Type B pancreatic cell (in vitro differentiated cells): ENCODE measurements at regions not wholly inside any gene's neighbourhood (a gene's known extent, or its start where the extent isn't known, plus 50 kb on each side); places are given as distances from the start of the nearest gene placed in this dataset.
"Not testable (repeated sequence)": the region's sequence is repeated elsewhere in the genome, so short reads cannot be mapped to it uniquely, and the experiment has no call there.

Experiments
- DNase-seq: peaks from one replicate; pipeline ENCODE4 v3.0.0; 2021; ENCODE audit warnings: mixed read lengths; ENCODE audit not compliant: unreplicated experiment; ENCODE audit errors: extremely low spot score
- H3K27ac Mint-ChIP-seq: 2 replicates; pipeline ENCODE4 v1.8.0; 2021; ENCODE audit warnings: mild to moderate bottlenecking, mixed read lengths
- H3K27me3 Mint-ChIP-seq: 2 replicates; pipeline ENCODE4 v1.8.0; 2021; ENCODE audit warnings: mixed read lengths
- H3K36me3 Mint-ChIP-seq: 2 replicates; pipeline ENCODE4 v1.8.0; 2021; ENCODE audit warnings: mixed read lengths
- H3K4me1 Mint-ChIP-seq: one replicate; pipeline ENCODE4 v1.8.0; 2021; ENCODE audit warnings: mixed read lengths; ENCODE audit not compliant: unreplicated experiment
- H3K4me3 Mint-ChIP-seq: 2 replicates; pipeline ENCODE4 v1.8.0; 2021; ENCODE audit warnings: mild to moderate bottlenecking, mixed read lengths
- H3K9me3 Mint-ChIP-seq: 2 replicates; pipeline ENCODE4 v1.8.0; 2021; ENCODE audit warnings: mixed read lengths
- CTCF ChIP-seq: fragments of 200-600 bp; sonication (generic); conservative IDR thresholded peaks from 2 replicates; pipeline ENCODE4 v1.5.0; 2021; ENCODE audit warnings: antibody characterized with exemption, mild to moderate bottlenecking

DNA sequence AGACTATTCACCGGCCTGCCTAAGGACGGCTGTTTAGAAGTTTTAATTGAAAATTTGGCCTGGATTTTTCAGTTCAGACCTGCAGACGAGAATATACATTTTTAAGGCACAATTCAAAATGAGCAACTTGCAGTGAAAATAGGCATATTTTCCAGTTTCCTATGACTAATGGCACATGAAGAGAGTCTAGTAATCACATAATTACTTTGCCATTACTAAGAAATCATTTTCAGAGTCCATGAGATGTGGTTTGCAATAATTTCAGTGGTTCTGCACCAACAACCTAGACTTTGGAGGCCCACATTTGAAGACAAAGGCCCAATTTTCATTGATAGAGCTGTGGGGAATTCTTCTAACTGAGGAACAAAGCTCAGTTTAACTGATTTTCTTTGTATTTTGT lies 205.3 kb downstream of the SOX2 start:
- Mint-ChIP-seq H3K36me3 (no peaks in the 10 kb centered on the region), H3K27ac (no peak overlapping the region), H3K27me3 (no peaks in the 10 kb centered on the region), H3K4me1 (peaks cover 15% of the 10 kb centered on the region), H3K9me3 (no peaks in the 10 kb centered on the region), H3K4me3 (no peak overlapping the region)
- no peak for DNase-seq
- TF ChIP-seq CTCF = no peak

GRCh38 chr3:181919375-181919774 lies 207.7 kb downstream of the SOX2 start:
- Mint-ChIP-seq H3K36me3 (no peaks in the 10 kb centered on the region), H3K27me3 (no peaks in the 10 kb centered on the region), H3K27ac (no peak overlapping the region), H3K4me3 (no peak overlapping the region), H3K4me1 (peaks cover 15% of the 10 kb centered on the region), H3K9me3 (no peaks in the 10 kb centered on the region)
- no peak for TF ChIP-seq CTCF
- no peak for DNase-seq

DNA sequence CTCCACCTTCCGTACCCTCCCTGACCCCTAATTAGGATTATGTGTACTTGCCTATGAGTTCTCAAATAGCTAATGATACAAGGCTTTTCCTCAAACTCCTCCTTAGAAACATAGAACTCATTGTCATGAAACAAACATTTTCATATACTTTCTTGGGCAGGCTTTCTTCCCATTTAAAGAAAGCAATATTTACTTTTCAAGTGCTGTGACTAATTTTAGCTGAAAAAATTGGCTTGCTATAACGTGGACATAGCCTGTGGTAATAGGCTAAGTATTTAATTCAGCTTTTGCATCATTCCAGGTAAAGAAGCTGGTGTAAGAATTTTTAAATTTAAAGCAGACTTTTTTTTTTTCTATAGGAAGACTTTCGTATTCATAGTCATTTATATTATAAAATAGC lies 208.7 kb downstream of the SOX2 start:
- no peak overlapping the region for H3K27ac Mint-ChIP-seq
- no peaks in the 10 kb centered on the region for H3K36me3 Mint-ChIP-seq
- DNase-seq = no peak
- TF ChIP-seq CTCF = no peak
- H3K27me3 Mint-ChIP-seq = no peaks in the 10 kb centered on the region
- peaks cover 11% of the 10 kb centered on the region for H3K4me1 Mint-ChIP-seq
- H3K9me3 Mint-ChIP-seq = no peaks in the 10 kb centered on the region
- H3K4me3 Mint-ChIP-seq = no peak overlapping the region

- no peaks in the 10 kb centered on the region for H3K36me3 Mint-ChIP-seq
- peaks cover 6% of the 10 kb centered on the region for H3K4me1 Mint-ChIP-seq
- no peak overlapping the region for H3K4me3 Mint-ChIP-seq
- H3K9me3 Mint-ChIP-seq = no peaks in the 10 kb centered on the region
- TF ChIP-seq CTCF = no peak
- no peak overlapping the region for H3K27ac Mint-ChIP-seq
- no peak for DNase-seq
- no peaks in the 10 kb centered on the region for H3K27me3 Mint-ChIP-seq
These were observed 209.5 kb downstream of the SOX2 start for GRCh38 chr3:181921220-181921619.

GRCh38 chr3:181925841-181926240 lies 214.1 kb downstream of the SOX2 start:
- H3K27me3 Mint-ChIP-seq = not testable (repeated sequence)

DNA sequence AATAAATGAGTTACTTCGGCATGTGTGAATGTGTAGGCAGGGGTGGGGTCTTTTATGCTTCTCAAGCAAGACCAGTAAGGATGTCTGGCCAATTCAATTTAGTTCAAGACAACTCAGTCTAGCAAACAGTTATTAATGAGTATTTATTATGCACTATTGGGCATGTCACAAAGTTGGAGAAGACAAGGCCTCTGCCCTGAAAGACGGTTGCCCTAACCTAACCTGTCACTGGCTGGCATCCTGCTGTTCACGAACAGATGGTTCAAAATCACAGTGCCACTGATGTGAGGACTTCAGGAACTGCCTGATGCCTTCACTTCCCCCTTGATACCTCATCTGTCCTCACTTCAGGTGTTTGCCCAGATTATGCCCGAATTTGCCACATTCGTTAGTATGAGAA lies 217.8 kb downstream of the SOX2 start:
- H3K36me3 Mint-ChIP-seq = no peaks in the 10 kb centered on the region
- H3K27me3 Mint-ChIP-seq = no peaks in the 10 kb centered on the region
- H3K4me1 Mint-ChIP-seq = no peaks in the 10 kb centered on the region
- H3K27ac Mint-ChIP-seq = no peak overlapping the region
- no peak overlapping the region for H3K4me3 Mint-ChIP-seq
- DNase-seq = no peak
- peaks cover 6% of the 10 kb centered on the region for H3K9me3 Mint-ChIP-seq
- no peak for TF ChIP-seq CTCF

More at GRCh38 chr3:181925841-181926240, 214.1 kb downstream of the SOX2 start:
- not testable (repeated sequence) for H3K4me3 Mint-ChIP-seq, DNase-seq, H3K36me3 Mint-ChIP-seq, H3K27ac Mint-ChIP-seq, H3K9me3 Mint-ChIP-seq, H3K4me1 Mint-ChIP-seq
